ENCODE measurements at regions not wholly inside any gene's neighbourhood (a gene's known extent, or its start where the extent isn't known, plus 50 kb on each side); places are given as distances from the start of the nearest gene placed in this dataset.

GRCh38 chr11:104565583-104565961 is 332.7 kb downstream of the CASP12 start:
- TF ChIP-seq POLR2AphosphoS5 (IDR thresholded peaks at IDR 0.05) (no peak), CTCF (IDR thresholded peaks at IDR 0.05) (no peak)

Data from esophagus muscularis mucosa (tissue), 3 donors.